A673 (cell line): ENCODE measurements at regions not wholly inside any gene's neighbourhood (a gene's known extent, or its start where the extent isn't known, plus 50 kb on each side); places are given as distances from the start of the nearest gene placed in this dataset.

Experiments used
- BruUV-seq: library from RNA; stranded (reverse); fragments of 400-500 nt; replicated peaks from 2 replicates; lab custom pipeline; 2021; lab: Mats Ljungman, UMichigan
- CTCF ChIA-PET: fragments of 300-600 bp; sonication (Branson Sonifier 250); formaldehyde crosslinking; loops from one replicate; lab custom pipeline; 2022; ENCODE audit warnings: antibody characterized with exemption; lab: Charles Lee
- POLR2A ChIA-PET: fragments of 300-600 bp; sonication (Branson Sonifier 250); formaldehyde crosslinking; loops from one replicate; lab custom pipeline; 2022; ENCODE audit warnings: antibody characterized with exemption; ENCODE audit not compliant: low non-redundant PET; lab: Charles Lee
- DNase-seq: peaks from one replicate; pipeline ENCODE4 v3.0.0-alpha.2; 2015; ENCODE audit warnings: low spot score
- H3K27ac ChIP-seq: fragments of 200-600 bp; sonication (generic); 2 replicates; pipeline ENCODE4 v1.5.1; 2016; ENCODE audit warnings: mixed run types, low read depth, mild to moderate bottlenecking, mixed read lengths, antibody characterized with exemption, low read length; ENCODE audit not compliant: poor library complexity, severe bottlenecking
- H3K27me3 ChIP-seq: fragments of 200-600 bp; sonication (generic); replicated peaks from 2 replicates; pipeline ENCODE4 v1.6.1; 2017; ENCODE audit warnings: mixed run types, low read depth, mild to moderate bottlenecking, mixed read lengths, antibody characterized with exemption, low read length; ENCODE audit not compliant: insufficient read depth, poor library complexity
- H3K36me3 ChIP-seq: fragments of 200-600 bp; sonication (generic); 2 replicates; pipeline ENCODE4 v1.6.1; 2016; ENCODE audit warnings: mixed run types, mild to moderate bottlenecking, mixed read lengths, antibody characterized with exemption, low read length; ENCODE audit not compliant: insufficient read depth, poor library complexity, severe bottlenecking
- H3K4me1 ChIP-seq: fragments of 200-600 bp; sonication (generic); 2 replicates; pipeline ENCODE4 v1.6.1; 2017; ENCODE audit warnings: mixed run types, mild to moderate bottlenecking, mixed read lengths, antibody characterized with exemption, low read length; ENCODE audit not compliant: insufficient read depth, poor library complexity, severe bottlenecking
- H3K4me3 ChIP-seq: fragments of 200-600 bp; sonication (generic); 2 replicates; pipeline ENCODE4 v1.5.1; 2016; ENCODE audit warnings: low read depth, mixed run types, mild to moderate bottlenecking, mixed read lengths, low read length; ENCODE audit not compliant: poor library complexity, severe bottlenecking
- H3K9me3 ChIP-seq: fragments of 200-600 bp; sonication (generic); 2 replicates; pipeline ENCODE4 v1.6.1; 2016; ENCODE audit warnings: mixed run types, low read depth, mild to moderate bottlenecking, mixed read lengths, antibody characterized with exemption, low read length; ENCODE audit not compliant: poor library complexity, severe bottlenecking
- EZH2 ChIP-seq: fragments of 200-600 bp; sonication (generic); IDR thresholded peaks from 2 replicates; pipeline ENCODE4 v1.6.1; 2017; ENCODE audit warnings: borderline replicate concordance, low read depth, mild to moderate bottlenecking, mixed read lengths, antibody characterized with exemption, low read length; ENCODE audit not compliant: poor library complexity, severe bottlenecking
- intact Hi-C: fragments of 100-400 bp; cut with micrococcal nuclease; formaldehyde crosslinking; loops from one replicate; pipeline ENCODE4 v1.10.0; 2022; ENCODE audit not compliant: unreplicated experiment
- TF ChIP-seq, protein P1 (sequence below): fragments of 300-800, 200-600 bp; sonication (generic); conservative IDR thresholded peaks from 2 replicates; pipeline ENCODE4 v1.5.1; 2017; ENCODE audit warnings: low read depth, mild to moderate bottlenecking, antibody characterized with exemption, low read length, moderate library complexity, mixed read lengths

- intact Hi-C loops = no loop called here
- no peak for TF ChIP-seq EZH2
- TF ChIP-seq, protein P1, sequence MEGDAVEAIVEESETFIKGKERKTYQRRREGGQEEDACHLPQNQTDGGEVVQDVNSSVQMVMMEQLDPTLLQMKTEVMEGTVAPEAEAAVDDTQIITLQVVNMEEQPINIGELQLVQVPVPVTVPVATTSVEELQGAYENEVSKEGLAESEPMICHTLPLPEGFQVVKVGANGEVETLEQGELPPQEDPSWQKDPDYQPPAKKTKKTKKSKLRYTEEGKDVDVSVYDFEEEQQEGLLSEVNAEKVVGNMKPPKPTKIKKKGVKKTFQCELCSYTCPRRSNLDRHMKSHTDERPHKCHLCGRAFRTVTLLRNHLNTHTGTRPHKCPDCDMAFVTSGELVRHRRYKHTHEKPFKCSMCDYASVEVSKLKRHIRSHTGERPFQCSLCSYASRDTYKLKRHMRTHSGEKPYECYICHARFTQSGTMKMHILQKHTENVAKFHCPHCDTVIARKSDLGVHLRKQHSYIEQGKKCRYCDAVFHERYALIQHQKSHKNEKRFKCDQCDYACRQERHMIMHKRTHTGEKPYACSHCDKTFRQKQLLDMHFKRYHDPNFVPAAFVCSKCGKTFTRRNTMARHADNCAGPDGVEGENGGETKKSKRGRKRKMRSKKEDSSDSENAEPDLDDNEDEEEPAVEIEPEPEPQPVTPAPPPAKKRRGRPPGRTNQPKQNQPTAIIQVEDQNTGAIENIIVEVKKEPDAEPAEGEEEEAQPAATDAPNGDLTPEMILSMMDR = no peak
- H3K9me3 ChIP-seq = peaks cover 28% of the 10 kb centered on the region
- POLR2A ChIA-PET = no interaction called here
- no peaks in the 10 kb centered on the region for H3K4me1 ChIP-seq
- H3K4me3 ChIP-seq = no peak overlapping the region
- H3K27me3 ChIP-seq = no peaks in the 10 kb centered on the region
- no peak overlapping the region for H3K27ac ChIP-seq
- CTCF ChIA-PET = no interaction called here
- BruUV-seq = no TSS peak
- DNase-seq = no peak
- H3K36me3 ChIP-seq = no peaks in the 10 kb centered on the region
Measured at GRCh38 chr10:9913876-9914514, 1103.7 kb upstream of the CELF2 start.

DNA sequence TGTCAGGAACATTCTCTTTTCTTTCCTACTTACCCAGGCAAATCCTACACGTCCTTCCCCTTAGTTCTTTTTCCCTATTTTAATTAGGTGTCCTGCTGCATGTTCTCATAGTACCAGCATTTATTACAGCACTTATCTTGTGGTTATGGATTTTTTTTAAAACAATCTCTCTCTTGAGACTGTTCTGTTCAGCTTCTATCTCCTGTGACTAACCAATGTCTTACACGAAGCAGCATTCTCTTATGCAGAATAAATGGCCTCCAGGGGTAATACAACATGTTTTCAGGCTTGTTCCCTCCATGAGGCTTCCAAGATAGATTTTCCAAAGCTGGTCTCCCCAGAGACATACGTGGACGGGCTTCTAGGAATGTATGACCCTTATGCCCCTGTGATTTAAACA lies 1096.1 kb upstream of the CELF2 start:
- POLR2A ChIA-PET = no interaction called here
- no peak overlapping the region for H3K27ac ChIP-seq
- peaks cover 16% of the 10 kb centered on the region for H3K9me3 ChIP-seq
- no TSS peak for BruUV-seq
- no peak for DNase-seq
- intact Hi-C loops = no loop called here
- H3K4me3 ChIP-seq = no peak overlapping the region
- CTCF ChIA-PET = no interaction called here
- no peaks in the 10 kb centered on the region for H3K36me3 ChIP-seq
- no peaks in the 10 kb centered on the region for H3K4me1 ChIP-seq
- no peaks in the 10 kb centered on the region for H3K27me3 ChIP-seq
- TF ChIP-seq, protein P1 = no peak
- TF ChIP-seq EZH2 = no peak

GRCh38 chr10:9922126-9922870 lies 1095.4 kb upstream of the CELF2 start:
- no peak for DNase-seq
- Histone ChIP-seq H3K27ac (no peak overlapping the region), H3K9me3 (peaks cover 16% of the 10 kb centered on the region), H3K4me3 (no peak overlapping the region), H3K4me1 (no peaks in the 10 kb centered on the region), H3K27me3 (no peaks in the 10 kb centered on the region), H3K36me3 (no peaks in the 10 kb centered on the region)
- ChIA-PET CTCF (no interaction called here), POLR2A (no interaction called here)
- intact Hi-C loops = no loop called here
- BruUV-seq = no TSS peak
- no peak for TF ChIP-seq EZH2
